ENCODE measurements at regions not wholly inside any gene's neighbourhood (a gene's known extent, or its start where the extent isn't known, plus 50 kb on each side); places are given as distances from the start of the nearest gene placed in this dataset.

DNA sequence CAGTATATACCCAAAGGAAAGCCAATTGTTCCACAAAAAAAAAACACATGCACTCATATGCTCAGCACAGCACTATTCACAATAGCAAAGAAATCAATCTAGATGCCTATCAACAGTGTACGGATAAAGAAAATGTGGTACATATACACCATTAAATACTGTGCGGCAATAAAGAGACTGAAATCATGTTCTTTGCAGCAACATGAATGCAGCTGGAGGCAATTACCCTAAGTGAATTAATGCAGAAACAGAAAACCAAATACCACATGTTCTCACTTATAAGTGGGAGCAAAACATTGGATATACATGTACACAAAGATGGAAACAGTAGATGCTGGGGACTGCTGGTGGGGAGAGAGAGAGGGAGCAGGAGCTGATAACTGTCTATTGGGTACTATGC is 124.2 kb upstream of the AADACL2 start:
- TF ChIP-seq POLR2A (IDR thresholded peaks at IDR 0.05; ENCODE audit: extremely low read depth, insufficient read length) (no peak), MYC (IDR thresholded peaks at IDR 0.05; ENCODE audit: low read depth, low read length) (no peak)
- TF ChIP-seq, protein P1, sequence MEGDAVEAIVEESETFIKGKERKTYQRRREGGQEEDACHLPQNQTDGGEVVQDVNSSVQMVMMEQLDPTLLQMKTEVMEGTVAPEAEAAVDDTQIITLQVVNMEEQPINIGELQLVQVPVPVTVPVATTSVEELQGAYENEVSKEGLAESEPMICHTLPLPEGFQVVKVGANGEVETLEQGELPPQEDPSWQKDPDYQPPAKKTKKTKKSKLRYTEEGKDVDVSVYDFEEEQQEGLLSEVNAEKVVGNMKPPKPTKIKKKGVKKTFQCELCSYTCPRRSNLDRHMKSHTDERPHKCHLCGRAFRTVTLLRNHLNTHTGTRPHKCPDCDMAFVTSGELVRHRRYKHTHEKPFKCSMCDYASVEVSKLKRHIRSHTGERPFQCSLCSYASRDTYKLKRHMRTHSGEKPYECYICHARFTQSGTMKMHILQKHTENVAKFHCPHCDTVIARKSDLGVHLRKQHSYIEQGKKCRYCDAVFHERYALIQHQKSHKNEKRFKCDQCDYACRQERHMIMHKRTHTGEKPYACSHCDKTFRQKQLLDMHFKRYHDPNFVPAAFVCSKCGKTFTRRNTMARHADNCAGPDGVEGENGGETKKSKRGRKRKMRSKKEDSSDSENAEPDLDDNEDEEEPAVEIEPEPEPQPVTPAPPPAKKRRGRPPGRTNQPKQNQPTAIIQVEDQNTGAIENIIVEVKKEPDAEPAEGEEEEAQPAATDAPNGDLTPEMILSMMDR (IDR thresholded peaks at IDR 0.05; ENCODE audit: low read depth, low read length): no peak
- TF ChIP-seq, protein P2, sequence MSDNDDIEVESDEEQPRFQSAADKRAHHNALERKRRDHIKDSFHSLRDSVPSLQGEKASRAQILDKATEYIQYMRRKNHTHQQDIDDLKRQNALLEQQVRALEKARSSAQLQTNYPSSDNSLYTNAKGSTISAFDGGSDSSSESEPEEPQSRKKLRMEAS (IDR thresholded peaks at IDR 0.05; ENCODE audit: low read depth, low read length): no peak

Measured in NB4 (cell line).